Activated CD8-positive, alpha-beta T cell treated with anti-CD3 and anti-CD28 coated beads for 36 hours (primary cell): ENCODE measurements at regions not wholly inside any gene's neighbourhood (a gene's known extent, or its start where the extent isn't known, plus 50 kb on each side); places are given as distances from the start of the nearest gene placed in this dataset.

Experiments
- ATAC-seq: fragments of 200-7000 bp; cut with Tn5 transposase; one replicate; pipeline ENCODE4 v1.10.0; 2021; ENCODE audit warnings: mild to moderate bottlenecking, moderate library complexity
- CTCF ChIA-PET: fragments of 350-600 bp; sonication (Branson Sonifier 250); formaldehyde crosslinking; loops from one replicate; lab custom pipeline; 2021; ENCODE audit warnings: antibody characterized with exemption; lab: Charles Lee
- POLR2A ChIA-PET: fragments of 350-600 bp; sonication (Branson Sonifier 250); formaldehyde crosslinking; loops from one replicate; lab custom pipeline; 2021; ENCODE audit warnings: antibody characterized with exemption; lab: Charles Lee
- DNase-seq: peaks from one replicate; pipeline ENCODE4 v3.0.0-alpha.2; 2020
- H3K27ac Mint-ChIP-seq: one replicate; pipeline ENCODE4 v1.8.0; 2021; ENCODE audit warnings: mild to moderate bottlenecking, mixed read lengths
- H3K27me3 Mint-ChIP-seq: one replicate; pipeline ENCODE4 v1.8.0; 2021; ENCODE audit warnings: mixed read lengths
- H3K36me3 Mint-ChIP-seq: one replicate; pipeline ENCODE4 v1.8.0; 2021; ENCODE audit warnings: low read depth, mixed read lengths
- H3K4me1 Mint-ChIP-seq: one replicate; pipeline ENCODE4 v1.8.0; 2021; ENCODE audit warnings: low read depth, mixed read lengths
- H3K4me3 Mint-ChIP-seq: one replicate; pipeline ENCODE4 v1.8.0; 2021; ENCODE audit warnings: mild to moderate bottlenecking, moderate library complexity, mixed read lengths
- H3K9me3 Mint-ChIP-seq: one replicate; pipeline ENCODE4 v1.8.0; 2021; ENCODE audit warnings: mixed read lengths
- intact Hi-C: fragments of 100-400 bp; cut with micrococcal nuclease; formaldehyde crosslinking; loops from one replicate; pipeline ENCODE4 v1.10.0; 2022
- TF ChIP-seq, protein P1 (sequence below): fragments of 200-600 bp; IDR thresholded peaks from one replicate; pipeline ENCODE4 v1.8.0; 2022; ENCODE audit warnings: antibody characterized with exemption, mild to moderate bottlenecking

DNA sequence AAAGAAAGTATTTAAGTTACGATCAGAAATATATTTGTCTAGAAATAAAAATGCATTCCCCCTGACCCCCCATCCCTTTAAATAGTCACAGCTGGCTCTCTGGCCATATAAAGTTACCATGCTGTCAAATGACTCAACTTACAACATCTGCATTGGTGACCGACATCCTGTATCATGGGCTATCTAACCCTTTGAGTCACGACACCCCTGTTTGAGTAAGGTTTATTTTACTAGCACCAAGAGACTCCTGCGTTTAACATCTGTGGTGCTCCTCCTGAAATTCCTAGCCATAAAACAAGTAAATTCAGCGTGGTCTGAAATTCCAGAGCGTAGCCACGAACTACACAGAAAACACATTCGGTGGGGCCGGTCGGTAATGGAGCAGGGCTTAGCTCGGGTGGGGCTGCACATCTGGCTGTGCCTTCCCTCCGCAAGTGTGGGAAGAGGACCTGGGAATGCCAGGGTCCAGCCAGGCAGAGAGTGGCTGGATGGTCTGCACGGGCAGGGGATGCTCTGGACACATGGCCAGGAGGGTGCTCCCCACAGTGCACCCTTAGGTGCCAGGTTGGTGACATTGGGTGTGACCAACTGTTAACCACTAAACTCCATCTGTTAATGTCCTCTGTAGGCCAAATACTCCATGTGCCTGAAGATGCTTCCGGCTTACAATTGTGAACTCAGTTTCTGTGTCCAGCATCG, 53.0 kb upstream of the CLDN14 start:
- Mint-ChIP-seq H3K4me3 (no peak overlapping the region), H3K9me3 (no peaks in the 10 kb centered on the region), H3K27me3 (no peaks in the 10 kb centered on the region), H3K27ac (no peak overlapping the region), H3K4me1 (no peaks in the 10 kb centered on the region), H3K36me3 (no peaks in the 10 kb centered on the region)
- no peak for DNase-seq
- intact Hi-C loops: no loop called here
- ChIA-PET POLR2A (no interaction called here), CTCF (no interaction called here)
- ATAC-seq: no peak
- TF ChIP-seq, protein P1, sequence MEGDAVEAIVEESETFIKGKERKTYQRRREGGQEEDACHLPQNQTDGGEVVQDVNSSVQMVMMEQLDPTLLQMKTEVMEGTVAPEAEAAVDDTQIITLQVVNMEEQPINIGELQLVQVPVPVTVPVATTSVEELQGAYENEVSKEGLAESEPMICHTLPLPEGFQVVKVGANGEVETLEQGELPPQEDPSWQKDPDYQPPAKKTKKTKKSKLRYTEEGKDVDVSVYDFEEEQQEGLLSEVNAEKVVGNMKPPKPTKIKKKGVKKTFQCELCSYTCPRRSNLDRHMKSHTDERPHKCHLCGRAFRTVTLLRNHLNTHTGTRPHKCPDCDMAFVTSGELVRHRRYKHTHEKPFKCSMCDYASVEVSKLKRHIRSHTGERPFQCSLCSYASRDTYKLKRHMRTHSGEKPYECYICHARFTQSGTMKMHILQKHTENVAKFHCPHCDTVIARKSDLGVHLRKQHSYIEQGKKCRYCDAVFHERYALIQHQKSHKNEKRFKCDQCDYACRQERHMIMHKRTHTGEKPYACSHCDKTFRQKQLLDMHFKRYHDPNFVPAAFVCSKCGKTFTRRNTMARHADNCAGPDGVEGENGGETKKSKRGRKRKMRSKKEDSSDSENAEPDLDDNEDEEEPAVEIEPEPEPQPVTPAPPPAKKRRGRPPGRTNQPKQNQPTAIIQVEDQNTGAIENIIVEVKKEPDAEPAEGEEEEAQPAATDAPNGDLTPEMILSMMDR: no peak

DNA sequence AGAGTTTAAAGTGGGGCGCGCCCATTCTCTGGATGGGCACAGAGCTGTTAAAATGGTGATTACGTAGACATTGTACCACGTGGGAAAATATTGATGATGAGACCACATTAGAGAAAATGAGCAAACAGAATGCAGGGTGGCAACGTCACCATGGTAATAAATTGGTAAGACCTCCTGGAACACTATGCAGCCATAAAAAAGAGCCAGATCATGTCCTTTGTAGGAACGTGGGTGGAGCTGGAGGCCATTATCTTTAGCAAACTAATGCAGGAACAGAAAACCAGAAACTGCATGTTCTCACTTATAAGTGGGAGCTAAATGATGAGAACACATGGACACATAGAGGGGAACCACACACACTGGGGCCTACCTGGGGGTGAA, 53.5 kb upstream of the CLDN14 start:
- ChIA-PET POLR2A (no interaction called here), CTCF (no interaction called here)
- Mint-ChIP-seq H3K27ac (no peak overlapping the region), H3K4me1 (no peaks in the 10 kb centered on the region), H3K9me3 (no peaks in the 10 kb centered on the region), H3K4me3 (no peak overlapping the region), H3K36me3 (no peaks in the 10 kb centered on the region), H3K27me3 (no peaks in the 10 kb centered on the region)
- intact Hi-C loops: no loop called here
- DNase-seq: no peak
- no peak for ATAC-seq
- TF ChIP-seq, protein P1: no peak

DNA sequence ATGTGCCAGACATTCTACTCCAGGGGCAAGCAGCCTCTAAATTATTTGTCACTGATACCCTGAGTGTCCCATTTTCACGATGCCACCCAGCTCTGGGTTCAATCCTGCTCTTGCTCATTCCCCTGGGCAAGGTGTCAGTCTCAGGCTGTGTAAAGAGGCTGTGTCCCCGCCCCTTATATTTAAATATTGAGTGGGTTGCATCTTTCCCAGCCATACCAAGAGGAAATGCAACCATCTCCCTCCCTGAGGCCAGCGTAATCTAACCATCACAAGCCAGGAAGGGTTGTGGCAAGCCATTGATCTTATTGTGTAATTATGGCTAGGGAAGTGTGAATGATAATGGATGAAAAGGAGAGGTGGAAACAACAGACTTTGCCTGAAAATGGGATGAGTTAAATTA, 54.7 kb upstream of the CLDN14 start:
- Mint-ChIP-seq H3K4me3 (no peak overlapping the region), H3K27ac (no peak overlapping the region), H3K27me3 (no peaks in the 10 kb centered on the region), H3K36me3 (no peaks in the 10 kb centered on the region), H3K4me1 (no peaks in the 10 kb centered on the region), H3K9me3 (no peaks in the 10 kb centered on the region)
- DNase-seq: no peak
- ChIA-PET CTCF (no interaction called here), POLR2A (interaction anchor here (0.9 kb wide), 1 partner anchor 13 kb away, joined by 3 read pairs; no protein-coding TSS in a partner anchor)
- intact Hi-C loops: no loop called here
- no peak for ATAC-seq
- TF ChIP-seq, protein P1: no peak

DNA sequence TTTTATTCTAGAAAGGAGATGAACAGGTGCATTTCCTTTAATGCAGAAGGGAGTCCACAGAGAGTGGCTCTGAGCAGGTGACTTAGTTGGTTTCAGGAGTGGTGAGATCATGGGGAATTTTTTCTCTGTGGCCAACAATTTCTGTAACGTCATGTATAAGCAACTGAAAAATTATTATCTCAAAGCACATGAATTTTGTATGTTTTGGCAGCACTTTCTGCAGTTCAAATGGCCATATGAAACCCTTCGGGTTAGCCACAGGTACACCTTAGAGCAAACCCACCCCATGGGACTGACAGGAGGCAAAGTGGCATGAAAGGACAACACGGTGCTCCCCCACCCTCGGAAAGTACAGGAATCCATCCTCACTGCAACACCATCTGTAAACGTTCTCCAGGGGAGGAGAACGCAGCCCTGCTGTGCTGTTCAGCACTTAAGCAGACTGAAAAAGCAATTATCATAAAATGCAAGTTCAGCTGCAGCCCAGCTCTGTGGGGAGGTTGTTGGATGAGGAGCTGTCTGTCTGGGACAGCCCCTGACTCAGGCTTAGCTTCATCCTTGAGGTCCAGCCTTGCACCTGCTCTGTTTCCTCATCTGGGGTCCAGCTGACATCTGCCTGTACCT, 55.8 kb upstream of the CLDN14 start:
- intact Hi-C loops: no loop called here
- TF ChIP-seq, protein P1: no peak
- POLR2A ChIA-PET: no interaction called here
- no peak overlapping the region for H3K27ac Mint-ChIP-seq
- H3K27me3 Mint-ChIP-seq: no peaks in the 10 kb centered on the region
- no peak for ATAC-seq
- H3K36me3 Mint-ChIP-seq: no peaks in the 10 kb centered on the region
- no peaks in the 10 kb centered on the region for H3K9me3 Mint-ChIP-seq
- DNase-seq: no peak
- no peak overlapping the region for H3K4me3 Mint-ChIP-seq
- no peaks in the 10 kb centered on the region for H3K4me1 Mint-ChIP-seq
- CTCF ChIA-PET: no interaction called here

DNA sequence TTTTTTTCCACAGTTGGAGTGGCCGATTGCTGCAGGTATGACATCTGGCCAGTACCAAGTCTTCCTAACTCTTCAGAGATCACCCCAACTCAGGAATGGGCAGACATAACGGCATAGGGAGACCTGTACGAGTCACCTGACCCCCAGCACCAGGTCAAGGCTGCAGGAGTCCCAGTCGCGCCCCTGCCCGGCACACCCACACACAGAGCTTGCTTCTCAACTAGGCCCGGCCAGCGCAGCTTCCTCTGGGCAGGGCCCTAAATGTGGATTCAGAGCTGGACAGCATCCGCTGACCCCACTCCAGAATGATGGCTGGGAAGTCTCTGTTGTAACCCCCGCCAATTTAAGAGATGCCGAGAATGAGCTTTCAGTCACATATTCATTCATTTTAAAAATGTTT, 58.8 kb upstream of the CLDN14 start:
- ChIA-PET CTCF (no interaction called here), POLR2A (no interaction called here)
- Mint-ChIP-seq H3K9me3 (no peaks in the 10 kb centered on the region), H3K27ac (no peak overlapping the region), H3K27me3 (peaks cover 6% of the 10 kb centered on the region), H3K36me3 (no peaks in the 10 kb centered on the region), H3K4me1 (no peaks in the 10 kb centered on the region), H3K4me3 (no peak overlapping the region)
- no peak for DNase-seq
- TF ChIP-seq, protein P1: no peak
- intact Hi-C loops: no loop called here
- ATAC-seq: no peak
